Sigmoid colon (tissue), 6 donors: ENCODE measurements at regions not wholly inside any gene's neighbourhood (a gene's known extent, or its start where the extent isn't known, plus 50 kb on each side); places are given as distances from the start of the nearest gene placed in this dataset.

ENCODE experiments used
- DNase-seq: peaks from one replicate; pipeline ENCODE4 v3.0.0-alpha.2; 2019
- H3K27ac ChIP-seq, 4 donors: fragments of 200-600 bp; sonication (generic); one replicate each; pipeline ENCODE4 v1.5.1; 2016 to 2019; ENCODE audit warnings: mild to moderate bottlenecking in 1 of 4
- H3K27me3 ChIP-seq, 3 donors: fragments of 200-600 bp; sonication (generic); one replicate each; pipeline ENCODE4 v1.5.1; 2019; ENCODE audit warnings: mild to moderate bottlenecking in 1 of 3
- H3K36me3 ChIP-seq, 4 donors: fragments of 200-600 bp; sonication (generic); one replicate each; pipeline ENCODE4 v1.5.1; 2016 to 2019
- H3K4me1 ChIP-seq, 4 donors: fragments of 200-600 bp; sonication (generic); one replicate each; pipeline ENCODE4 v1.5.1; 2017 to 2019
- H3K4me3 ChIP-seq, 4 donors: fragments of 200-600 bp; sonication (generic); one replicate each; pipeline ENCODE4 v1.5.1; 2017 to 2019; ENCODE audit warnings: mild to moderate bottlenecking in 2 of 4, moderate library complexity in 1 of 4
- H3K9me3 ChIP-seq, 4 donors: fragments of 200-600 bp in 3 of 4; sonication (generic) in 3 of 4; one replicate each; pipeline versions ENCODE4 v1.5.1 to v1.6.1; 2013 to 2019
- EP300 ChIP-seq, 4 donors: sonication (generic); formaldehyde crosslinking; IDR thresholded peaks; one replicate each; pipeline ENCODE4 v1.6.1; 2017; ENCODE audit warnings: antibody characterized with exemption in 4 of 4
- POLR2A ChIP-seq, 2 donors: fragments of 450-650 bp; IDR thresholded peaks; one replicate each; pipeline ENCODE4 v1.6.1; 2016; ENCODE audit warnings: antibody characterized with exemption in 2 of 2, mild to moderate bottlenecking in 2 of 2, moderate library complexity in 2 of 2
- POLR2AphosphoS5 ChIP-seq, 4 donors: sonication (generic); formaldehyde crosslinking; IDR thresholded peaks; one replicate each; pipeline ENCODE4 v1.6.1; 2017; ENCODE audit warnings: antibody characterized with exemption in 4 of 4
- WGBS, 2 donors: extraction: QIAGEN DNeasy Blood & Tissue Kit; methylation state at CpG; one replicate each; pipeline ENCODE4 v1.1.7; 2013; 5-methylcytosine and 5-hydroxymethylcytosine counted together
- intact Hi-C: fragments of 100-400 bp; cut with DNase I; formaldehyde crosslinking; loops from one replicate; pipeline ENCODE4 v1.15.1; 2023
- TF ChIP-seq, protein P1 (sequence below), 4 experiments: fragments of 450-650 bp in 3 of 4; fragments of 200-600 bp in 1 of 4; IDR thresholded peaks; one replicate each; pipeline ENCODE4 v1.5.1; 2016 to 2019; ENCODE audit warnings: antibody characterized with exemption in 4 of 4, mild to moderate bottlenecking in 3 of 4, moderate library complexity in 2 of 4
- donor health status: healthy with polysubstance abuse.
- donor health status: healthy.

DNA sequence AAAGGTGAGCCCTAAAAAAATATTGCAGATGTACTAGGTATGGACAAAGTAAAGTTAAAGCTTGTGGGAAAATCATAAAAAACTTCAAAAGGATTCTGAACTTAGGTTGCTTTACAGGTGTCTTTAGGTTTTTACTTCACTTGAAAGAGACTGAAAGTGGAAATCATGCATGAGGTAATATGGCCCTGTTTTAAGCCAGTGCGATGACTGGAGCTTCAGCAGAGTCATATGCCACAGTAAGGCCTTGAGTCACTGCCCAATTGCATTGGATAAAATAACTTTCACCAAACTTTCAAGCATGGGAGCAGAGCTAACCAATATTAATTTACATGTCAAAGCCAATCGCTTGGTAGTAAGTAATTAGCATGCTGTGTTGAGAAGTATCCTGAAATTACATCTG is 63.9 kb upstream of the TMEM260 start:
- Histone ChIP-seq H3K9me3 (no peaks in the 10 kb centered on the region), H3K36me3 (no peaks in the 10 kb centered on the region), H3K27ac (no peak overlapping the region), H3K4me3 (no peak overlapping the region), H3K27me3 (no peaks in the 10 kb centered on the region), H3K4me1 (no peaks in the 10 kb centered on the region)
- DNase-seq: no peak
- intact Hi-C loops: no loop called here
- no peak for TF ChIP-seq EP300 (IDR thresholded peaks at IDR 0.05)
- 89 to 92% methylated on average over 2 of the region's 2 CpGs for WGBS, 2 donors

DNA sequence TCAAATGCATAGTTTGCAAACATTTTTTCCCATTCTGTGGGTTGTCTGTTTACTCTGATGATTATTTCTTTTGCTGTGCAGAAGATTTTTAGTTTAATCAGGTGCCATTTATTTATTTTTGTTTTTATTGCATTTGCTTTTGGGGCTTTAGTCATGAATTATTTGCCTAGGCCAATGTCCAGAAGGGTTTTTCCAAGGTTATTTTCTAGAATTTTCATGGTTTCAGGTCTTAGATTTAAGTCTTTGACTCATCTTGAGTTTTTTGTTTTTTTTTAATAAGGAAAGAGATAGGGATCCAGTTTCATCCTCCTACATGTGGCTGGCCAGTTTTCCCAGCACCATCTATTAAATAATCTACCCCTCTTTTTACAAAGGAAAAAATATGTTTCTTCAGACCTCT is 57.2 kb upstream of the TMEM260 start:
- Histone ChIP-seq H3K36me3 (no peaks in the 10 kb centered on the region), H3K4me1 (no peaks in the 10 kb centered on the region), H3K4me3 (no peak overlapping the region), H3K9me3 (no peaks in the 10 kb centered on the region), H3K27me3 (peaks cover 0 to 8% (median 0%) of the 10 kb centered on the region in 3 donors), H3K27ac (no peak overlapping the region)
- intact Hi-C loops: no loop called here
- DNase-seq: no peak
- TF ChIP-seq, protein P1, sequence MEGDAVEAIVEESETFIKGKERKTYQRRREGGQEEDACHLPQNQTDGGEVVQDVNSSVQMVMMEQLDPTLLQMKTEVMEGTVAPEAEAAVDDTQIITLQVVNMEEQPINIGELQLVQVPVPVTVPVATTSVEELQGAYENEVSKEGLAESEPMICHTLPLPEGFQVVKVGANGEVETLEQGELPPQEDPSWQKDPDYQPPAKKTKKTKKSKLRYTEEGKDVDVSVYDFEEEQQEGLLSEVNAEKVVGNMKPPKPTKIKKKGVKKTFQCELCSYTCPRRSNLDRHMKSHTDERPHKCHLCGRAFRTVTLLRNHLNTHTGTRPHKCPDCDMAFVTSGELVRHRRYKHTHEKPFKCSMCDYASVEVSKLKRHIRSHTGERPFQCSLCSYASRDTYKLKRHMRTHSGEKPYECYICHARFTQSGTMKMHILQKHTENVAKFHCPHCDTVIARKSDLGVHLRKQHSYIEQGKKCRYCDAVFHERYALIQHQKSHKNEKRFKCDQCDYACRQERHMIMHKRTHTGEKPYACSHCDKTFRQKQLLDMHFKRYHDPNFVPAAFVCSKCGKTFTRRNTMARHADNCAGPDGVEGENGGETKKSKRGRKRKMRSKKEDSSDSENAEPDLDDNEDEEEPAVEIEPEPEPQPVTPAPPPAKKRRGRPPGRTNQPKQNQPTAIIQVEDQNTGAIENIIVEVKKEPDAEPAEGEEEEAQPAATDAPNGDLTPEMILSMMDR (IDR thresholded peaks at IDR 0.05): no peak
- TF ChIP-seq EP300 (IDR thresholded peaks at IDR 0.05) (no peak), POLR2A (IDR thresholded peaks at IDR 0.05) (no peak), POLR2AphosphoS5 (IDR thresholded peaks at IDR 0.05) (no peak)

DNA sequence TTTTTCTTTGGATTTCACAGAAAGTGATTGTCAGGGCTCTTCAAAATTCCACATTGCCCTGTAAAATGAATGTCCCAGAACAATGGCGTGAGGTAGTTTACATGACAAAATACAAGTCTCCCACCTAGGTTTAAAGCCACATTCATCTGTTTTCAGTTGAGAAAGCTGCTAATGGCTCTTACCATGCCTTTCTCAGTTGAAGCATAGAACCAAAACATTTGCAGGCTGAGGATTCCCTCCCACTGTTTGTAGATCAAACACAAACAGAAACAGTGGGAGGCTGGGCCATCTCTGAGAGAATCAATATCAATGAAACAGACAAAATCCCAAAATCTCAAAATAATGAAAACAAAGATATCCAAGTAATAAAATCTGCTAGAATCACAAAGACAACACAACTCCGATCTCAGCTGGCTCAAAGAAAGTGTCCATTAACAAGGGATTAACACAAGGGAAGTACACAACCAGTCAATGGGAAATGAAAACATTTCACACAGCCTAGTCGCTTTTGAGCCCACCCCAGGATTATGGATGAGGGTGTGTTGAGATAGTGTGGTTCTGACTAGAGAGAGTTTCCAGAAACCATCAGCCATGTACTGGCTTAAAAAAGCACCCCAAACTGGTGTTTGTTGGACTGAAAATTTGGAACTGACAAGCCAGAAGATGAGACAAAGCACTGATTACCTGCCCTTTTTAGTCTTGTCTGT is 54.5 kb upstream of the TMEM260 start:
- peaks cover 0 to 8% (median 0%) of the 10 kb centered on the region in 3 donors for H3K27me3 ChIP-seq
- no peaks in the 10 kb centered on the region for H3K9me3 ChIP-seq
- 43 to 75% methylated on average over 3 of the region's 3 CpGs for whole genome bisulfite sequencing, 2 donors
- TF ChIP-seq, protein P1 (IDR thresholded peaks at IDR 0.05): no peak
- no peak for TF ChIP-seq POLR2AphosphoS5 (IDR thresholded peaks at IDR 0.05)
- no peak for TF ChIP-seq POLR2A (IDR thresholded peaks at IDR 0.05)
- TF ChIP-seq EP300 (IDR thresholded peaks at IDR 0.05): no peak
- no peaks in the 10 kb centered on the region for H3K36me3 ChIP-seq
- no peak overlapping the region for H3K27ac ChIP-seq
- no peak for DNase-seq
- no peaks in the 10 kb centered on the region for H3K4me1 ChIP-seq
- no peak overlapping the region for H3K4me3 ChIP-seq
- intact Hi-C loops: no loop called here

DNA sequence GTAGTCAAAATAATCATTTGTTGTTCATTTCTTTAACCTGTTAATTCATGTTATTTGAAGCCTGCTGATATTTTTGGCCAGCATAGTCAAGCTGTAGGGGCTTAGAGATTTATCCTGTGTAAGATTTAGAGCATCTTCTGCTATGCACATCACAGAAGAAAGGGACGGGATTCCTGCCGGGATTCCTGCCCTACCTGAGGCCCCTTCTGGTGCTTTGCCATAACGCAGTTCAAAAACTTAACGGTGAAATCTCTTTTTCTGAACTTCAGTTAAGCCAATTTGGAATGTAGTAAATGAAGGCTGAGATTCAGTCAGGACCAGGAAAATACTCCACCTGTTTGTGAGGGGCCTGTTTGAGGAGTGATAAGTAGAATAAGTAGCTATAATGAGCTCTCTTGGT is 50.7 kb upstream of the TMEM260 start:
- no peak overlapping the region for H3K27ac ChIP-seq
- TF ChIP-seq POLR2A (IDR thresholded peaks at IDR 0.05): no peak
- TF ChIP-seq, protein P1 (IDR thresholded peaks at IDR 0.05): no peak
- no peak for TF ChIP-seq POLR2AphosphoS5 (IDR thresholded peaks at IDR 0.05)
- no peak for TF ChIP-seq EP300 (IDR thresholded peaks at IDR 0.05)
- intact Hi-C loops: no loop called here
- no peaks in the 10 kb centered on the region for H3K36me3 ChIP-seq
- H3K4me3 ChIP-seq: no peak overlapping the region
- H3K9me3 ChIP-seq: no peaks in the 10 kb centered on the region
- no peak for DNase-seq
- peaks cover 0 to 8% (median 0%) of the 10 kb centered on the region in 3 donors for H3K27me3 ChIP-seq
- no peaks in the 10 kb centered on the region for H3K4me1 ChIP-seq
- WGBS, 2 donors: 52 to 76% methylated on average over 4 of the region's 4 CpGs
